Stimulated activated naive CD8-positive, alpha-beta T cell treated with anti-CD3 and anti-CD28 coated beads, Interleukin-15, Interleukin-2, amounts not matched to agents 100 U/mL and 50 U/mL, for 24 hours (primary cell): ENCODE measurements at regions not wholly inside any gene's neighbourhood (a gene's known extent, or its start where the extent isn't known, plus 50 kb on each side); places are given as distances from the start of the nearest gene placed in this dataset.
"Not testable (repeated sequence)": the region's sequence is repeated elsewhere in the genome, so short reads cannot be mapped to it uniquely, and the experiment has no call there.

Source experiments
- ATAC-seq: fragments of 150-1000 bp; cut with Tn5 transposase; one replicate; pipeline ENCODE4 v1.10.0; 2021
- DNase-seq: peaks from one replicate; pipeline ENCODE4 v3.0.0; 2021

DNA sequence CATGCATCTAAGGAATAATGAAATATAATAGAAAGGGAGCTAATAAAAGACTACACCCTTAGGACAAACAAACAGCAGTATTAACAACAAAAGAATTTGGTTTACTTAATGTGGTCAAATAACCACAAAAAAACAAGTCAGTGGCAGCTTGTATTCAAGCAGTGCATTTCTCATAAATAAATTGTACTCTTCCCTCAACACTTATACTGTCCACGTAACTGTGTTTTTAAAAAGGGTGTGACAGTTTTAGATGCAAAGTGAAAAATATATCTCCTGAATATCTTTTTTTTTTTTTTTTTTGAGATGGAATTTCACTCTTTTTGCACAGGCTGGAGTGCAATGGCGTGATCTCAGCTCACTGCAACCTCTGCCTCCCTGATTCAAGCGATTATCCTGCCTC lies 698.2 kb upstream of the CADM2 start:
- DNase-seq = no peak
- no peak for ATAC-seq

DNA sequence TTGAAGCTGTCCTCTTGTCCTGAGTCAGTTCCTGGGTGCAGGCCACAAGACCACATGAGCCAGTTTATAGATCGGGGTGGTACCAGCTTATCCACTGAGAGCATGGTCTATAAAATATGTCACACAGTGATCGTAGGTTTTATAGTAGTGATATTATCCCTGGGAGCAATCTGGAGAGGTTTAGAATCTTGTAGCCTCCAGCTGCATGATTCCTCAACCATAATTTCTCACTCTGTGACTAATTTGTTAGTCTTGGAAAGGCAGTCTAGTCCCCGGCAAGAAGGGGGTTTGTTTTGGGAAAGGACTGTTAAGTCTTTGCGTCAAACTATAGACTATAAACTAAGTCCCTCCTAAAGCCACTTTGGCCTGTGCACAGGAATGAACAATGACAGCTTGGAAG lies 693.0 kb upstream of the CADM2 start:
- DNase-seq (no peak), ATAC-seq (no peak)

- ATAC-seq (no peak), DNase-seq (no peak)
Observed at GRCh38 chr3:84275532-84275931, 683.3 kb upstream of the CADM2 start.

DNA sequence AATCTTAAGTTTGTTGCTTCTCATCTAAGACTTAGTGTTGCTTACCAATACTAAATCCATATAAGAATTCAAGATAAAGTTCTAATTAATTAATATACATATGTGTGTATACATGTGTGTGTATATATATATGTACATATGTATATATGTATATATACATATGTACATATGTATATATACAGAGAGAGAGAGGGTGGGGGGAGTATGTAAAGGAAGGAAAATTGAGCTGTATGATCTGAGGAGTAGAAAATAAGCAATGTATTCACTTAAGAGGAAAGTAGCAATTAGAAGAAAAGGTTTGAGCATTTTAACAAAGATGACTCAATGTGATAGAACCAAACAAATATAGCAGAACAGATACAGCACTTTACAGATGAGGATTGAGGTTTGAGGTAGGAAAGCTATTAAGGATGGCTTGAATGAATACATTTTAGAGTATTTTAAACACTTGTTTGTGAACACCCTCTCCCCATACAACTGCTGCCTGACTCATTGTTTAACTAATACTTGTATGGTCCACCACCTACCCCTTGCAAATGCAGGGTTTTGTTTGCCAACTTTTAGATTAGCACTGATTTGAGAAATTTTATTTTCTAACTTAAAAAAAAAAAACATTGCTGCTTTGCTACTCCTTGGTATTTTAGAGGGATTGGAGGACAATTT lies 681.1 kb upstream of the CADM2 start:
- no peak for ATAC-seq
- DNase-seq = no peak

DNA sequence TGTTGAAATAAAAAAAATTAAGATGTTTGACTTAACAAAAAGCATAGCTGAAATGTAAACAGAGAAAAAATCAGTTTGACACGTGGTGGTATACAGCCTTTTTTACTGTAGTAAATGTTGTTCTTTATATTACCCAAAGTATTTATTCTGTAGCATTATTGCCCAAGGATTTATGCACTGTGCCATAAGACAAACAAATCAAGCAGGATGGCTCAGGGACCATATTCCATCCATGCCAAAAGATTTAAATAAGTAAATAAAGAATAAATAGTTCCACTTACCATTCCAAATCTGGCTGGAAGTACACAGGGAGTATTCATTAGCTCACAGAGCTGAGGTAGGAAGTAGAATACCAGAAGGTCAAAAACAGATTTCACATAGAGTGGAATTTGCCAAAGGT lies 666.7 kb upstream of the CADM2 start:
- ATAC-seq = no peak
- DNase-seq = no peak

GRCh38 chr3:84299329-84299728 lies 659.5 kb upstream of the CADM2 start:
- ATAC-seq (no peak), DNase-seq (no peak)

DNA sequence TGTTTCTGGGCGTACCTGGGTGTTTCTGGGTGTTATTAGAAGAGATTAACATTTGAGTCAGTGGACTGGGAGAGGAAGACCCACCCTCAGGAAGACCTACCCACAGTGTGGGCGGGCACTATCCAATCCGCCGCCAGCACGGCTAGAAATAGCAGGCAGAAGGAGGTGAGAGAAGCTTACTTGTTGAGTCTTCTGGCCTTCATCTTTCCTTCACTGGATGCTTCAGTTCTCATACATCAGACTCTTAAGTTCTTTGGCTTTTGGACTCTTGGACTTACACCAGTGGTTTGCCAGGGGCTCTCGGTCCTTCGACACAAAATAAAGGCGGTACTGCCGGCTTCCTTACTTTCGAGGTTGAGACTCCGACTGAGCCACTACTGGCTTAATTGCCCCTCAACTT lies 654.6 kb upstream of the CADM2 start:
- ATAC-seq = no peak

DNA sequence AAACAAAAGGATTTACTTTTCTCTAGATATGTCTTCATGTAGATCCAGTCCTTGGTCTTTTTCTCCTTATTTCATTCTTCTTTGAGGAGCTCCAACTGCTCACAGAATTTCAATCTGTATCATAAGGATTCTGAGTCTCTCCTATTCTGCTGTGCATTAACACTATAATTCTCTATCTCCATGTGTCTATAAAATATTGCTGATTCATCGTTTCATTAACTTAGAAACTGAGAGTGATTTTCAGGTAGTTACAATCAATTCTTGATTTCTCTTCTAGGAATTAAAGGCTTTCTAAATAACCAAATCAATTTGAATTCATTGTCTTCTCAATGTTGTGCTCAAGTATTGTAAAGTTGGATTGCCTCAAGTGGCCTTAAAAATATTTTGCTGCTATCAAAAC lies 651.5 kb upstream of the CADM2 start:
- ATAC-seq (no peak), DNase-seq (no peak)

More for the DNA sequence above, 654.6 kb upstream of the CADM2 start:
- DNase-seq = no peak

GRCh38 chr3:84308379-84308778 lies 650.4 kb upstream of the CADM2 start:
- DNase-seq (no peak), ATAC-seq (no peak)

DNA sequence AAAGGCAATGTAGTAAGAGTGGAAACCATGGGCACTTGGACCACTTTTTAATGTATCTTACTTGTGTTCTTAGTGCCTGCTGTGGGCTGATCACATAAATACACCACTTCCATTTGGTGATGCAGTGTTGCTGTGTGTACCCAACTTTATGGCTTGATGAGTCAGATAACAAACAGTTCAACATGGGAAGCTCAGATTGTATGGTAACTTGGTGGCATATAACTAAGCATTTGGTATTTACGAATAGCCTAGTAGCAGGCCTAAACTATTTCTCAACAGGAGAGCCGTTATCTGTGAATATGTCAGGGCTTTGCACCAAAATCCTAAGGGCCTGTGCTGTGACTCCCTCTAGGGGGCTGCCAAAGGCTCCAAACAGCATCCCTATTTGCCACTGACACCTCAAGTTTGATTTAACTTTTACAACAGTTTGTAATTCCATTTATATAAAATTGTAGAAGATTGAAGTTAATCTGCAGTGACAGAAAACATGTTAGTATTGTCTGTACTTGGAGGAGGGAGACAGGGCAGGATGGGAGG lies 640.4 kb upstream of the CADM2 start:
- DNase-seq (no peak), ATAC-seq (no peak)

DNA sequence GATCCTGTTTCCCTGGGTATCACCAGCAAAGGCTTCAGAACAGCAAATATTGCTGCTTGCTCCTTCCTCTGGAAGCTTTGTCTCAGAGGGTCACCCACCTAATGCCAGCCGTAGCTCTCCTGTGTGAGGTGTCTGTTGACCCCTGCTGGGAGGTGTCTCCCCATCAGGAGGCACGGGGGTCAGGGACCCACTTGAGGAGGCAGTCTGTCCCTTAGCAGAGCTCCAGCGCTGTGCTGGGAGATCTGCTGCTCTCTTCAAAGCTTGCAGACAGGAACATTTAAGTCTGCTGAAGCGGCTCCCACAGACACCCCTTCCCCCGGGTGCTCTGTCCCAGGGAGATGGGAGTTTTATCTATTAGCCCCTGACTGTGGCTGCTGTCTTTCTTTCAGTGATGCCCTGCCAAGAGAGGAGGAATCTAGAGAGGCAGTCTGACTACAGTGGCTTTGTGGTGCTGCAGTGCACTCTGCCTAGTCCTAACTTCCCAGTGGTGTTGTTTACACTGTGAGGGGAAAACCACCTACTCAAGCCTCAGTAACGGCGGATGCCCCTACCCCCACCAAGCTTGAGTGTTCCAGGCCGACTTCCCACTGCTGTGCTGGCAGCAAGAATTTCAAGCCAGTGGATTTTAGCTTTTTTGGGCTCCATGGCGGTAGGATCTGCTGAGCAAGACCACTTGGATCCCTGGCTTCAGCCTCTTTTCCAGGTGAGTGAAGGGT lies 593.1 kb upstream of the CADM2 start:
- ATAC-seq, DNase-seq: not testable (repeated sequence)
